SK-N-SH (cell line): ENCODE measurements at regions not wholly inside any gene's neighbourhood (a gene's known extent, or its start where the extent isn't known, plus 50 kb on each side); places are given as distances from the start of the nearest gene placed in this dataset.

Experiments
- CTCF ChIA-PET: fragments of 300-600, 350-600 bp; formaldehyde crosslinking; extraction: SDS; loops from one replicate; lab custom pipeline; 2021; lab: Yijun Ruan, JAX
- POLR2A ChIA-PET: fragments of 350-600 bp; sonication (Branson Sonifier 250); formaldehyde crosslinking; extraction: SDS; loops from one replicate; lab custom pipeline; 2020; ENCODE audit warnings: antibody characterized with exemption, inconsistent platforms; lab: Yijun Ruan, JAX
- DNase-seq: peaks from one replicate; pipeline ENCODE4 v3.0.0; 2012
- H2AFZ ChIP-seq: fragments of 200-600 bp; sonication (generic); 2 replicates; pipeline ENCODE4 v1.8.1; 2016; ENCODE audit warnings: antibody characterized with exemption, mild to moderate bottlenecking, low read depth
- H3F3A ChIP-seq: fragments of 200-600 bp; sonication (generic); replicated peaks from 2 replicates; pipeline ENCODE3; 2016; ENCODE audit warnings: antibody characterized with exemption, mild to moderate bottlenecking; ENCODE audit not compliant: insufficient read depth
- H3K27ac ChIP-seq, 2 experiments: fragments of 200-500 bp in 1 of 2; fragments of 200-600 bp in 1 of 2; sonication (Bioruptor generic) in 1 of 2; sonication (generic), shearing (Covaris generic) in 1 of 2; 2 replicates each; pipeline versions ENCODE4 v1.5.1 to v1.6.1; 2014 to 2016; ENCODE audit warnings: low read depth in 2 of 2, inconsistent platforms in 1 of 2, low read length in 1 of 2, mild to moderate bottlenecking in 1 of 2, mixed read lengths in 1 of 2
- H3K27me3 ChIP-seq: fragments of 200-600 bp; sonication (generic), shearing (Covaris generic); 2 replicates; pipeline ENCODE4 v1.6.1; 2016; ENCODE audit warnings: mixed run types; ENCODE audit not compliant: insufficient read depth
- H3K36me3 ChIP-seq, 2 experiments: fragments of 200-500 bp in 1 of 2; fragments of 200-600 bp in 1 of 2; sonication (Bioruptor generic) in 1 of 2; sonication (generic) in 1 of 2; replicated peaks in 1 of 2; 2 replicates each; pipeline versions ENCODE3 to v1.5.1; 2014 to 2016; ENCODE audit warnings: low read length in 1 of 2, mild to moderate bottlenecking in 1 of 2; ENCODE audit not compliant: insufficient read depth in 2 of 2, control insufficient read depth in 1 of 2
- H3K4me1 ChIP-seq, 2 experiments: fragments of 200-500 bp in 1 of 2; fragments of 200-600 bp in 1 of 2; sonication (Bioruptor generic) in 1 of 2; sonication (generic), shearing (Covaris generic) in 1 of 2; 2 replicates each; pipeline versions ENCODE4 v1.5.1 to v1.6.1; 2014 to 2016; ENCODE audit warnings: low read depth in 1 of 2, low read length in 1 of 2, mixed run types in 1 of 2; ENCODE audit not compliant: insufficient read depth in 2 of 2, control insufficient read depth in 1 of 2
- H3K4me2 ChIP-seq: fragments of 200-600 bp; sonication (generic), shearing (Covaris generic); 2 replicates; pipeline ENCODE4 v1.6.1; 2017; ENCODE audit warnings: mixed run types
- H3K4me3 ChIP-seq, 2 experiments: fragments of 200-500 bp in 1 of 2; fragments of 200-600 bp in 1 of 2; sonication (Bioruptor generic) in 1 of 2; sonication (generic), shearing (Covaris generic) in 1 of 2; 2 replicates each; pipeline versions ENCODE4 v1.5.1 to v1.8.1; 2014 to 2016; ENCODE audit warnings: low read depth in 2 of 2, inconsistent platforms in 1 of 2, low read length in 1 of 2, mild to moderate bottlenecking in 1 of 2, mixed read lengths in 1 of 2, moderate library complexity in 1 of 2
- H3K79me2 ChIP-seq: fragments of 200-600 bp; sonication (generic); 2 replicates; pipeline ENCODE4 v1.8.1; 2017; ENCODE audit warnings: mild to moderate bottlenecking; ENCODE audit not compliant: insufficient read depth
- H3K9ac ChIP-seq: fragments of 200-600 bp; sonication (generic); 2 replicates; pipeline ENCODE4 v1.6.1; 2017; ENCODE audit warnings: mixed run types
- H3K9me2 ChIP-seq: fragments of 200-600 bp; sonication (generic); 2 replicates; pipeline ENCODE4 v1.6.1; 2017; ENCODE audit warnings: mixed run types
- H3K9me3 ChIP-seq: fragments of 200-600 bp; sonication (generic); 2 replicates; pipeline ENCODE4 v1.6.1; 2017; ENCODE audit warnings: mixed run types, mild to moderate bottlenecking, moderate library complexity
- H4K20me1 ChIP-seq: fragments of 200-600 bp; sonication (generic); 2 replicates; pipeline ENCODE4 v1.6.1; 2017; ENCODE audit warnings: mild to moderate bottlenecking, mixed run types; ENCODE audit not compliant: insufficient read depth
- MEF2A ChIP-seq: IDR thresholded peaks from 2 replicates; pipeline ENCODE4 v1.4.0; 2012; ENCODE audit warnings: low read depth, borderline replicate concordance
- YY1 ChIP-seq: IDR thresholded peaks from 2 replicates; pipeline ENCODE4 v1.4.0; 2012; ENCODE audit warnings: low read depth, mild to moderate bottlenecking
- WGBS: methylation state at CpG from one replicate; pipeline ENCODE4 v1.1.6; 2017; ENCODE audit warnings: low lambda C conversion rate; 5-methylcytosine and 5-hydroxymethylcytosine counted together

DNA sequence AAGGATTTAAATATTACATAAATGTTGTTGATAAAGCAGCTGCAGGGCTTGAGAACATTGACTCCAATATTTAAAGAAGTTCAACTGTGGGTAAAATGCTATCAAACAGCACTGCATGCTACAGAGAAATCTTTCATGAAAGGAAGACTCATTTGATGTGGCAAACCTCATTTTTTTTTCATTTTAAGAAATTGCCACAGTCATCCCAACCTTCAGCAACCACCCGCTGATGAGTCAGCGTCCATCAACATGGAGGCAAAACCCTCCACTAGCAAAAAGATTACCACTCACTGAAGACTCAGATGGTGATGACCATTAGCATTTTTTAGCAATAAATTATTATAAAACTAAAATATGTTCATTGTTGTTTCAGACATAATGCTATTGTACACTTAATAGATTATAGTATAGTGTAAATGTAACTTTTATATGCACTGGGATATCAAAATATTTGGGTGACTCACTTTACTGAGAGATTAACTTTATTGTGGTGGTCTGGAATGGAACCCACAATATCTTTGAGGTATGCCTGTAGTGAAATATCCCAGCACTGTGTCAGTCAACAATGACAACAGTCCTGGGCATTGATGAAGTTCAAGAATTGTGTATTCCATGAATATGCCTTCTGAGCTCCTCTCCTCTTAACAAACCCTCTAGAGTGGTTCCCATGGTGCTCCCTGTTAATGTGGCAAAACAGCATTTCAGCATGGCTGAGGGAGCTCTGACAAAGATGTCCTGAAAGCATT is 52.4 kb upstream of the SOX21 start:
- Histone ChIP-seq H3K4me2 (no peak overlapping the region), H2AFZ (no peak overlapping the region), H3K9me2 (no peaks in the 10 kb centered on the region)
- CTCF ChIA-PET, result no interaction called here
- no peak for TF ChIP-seq MEF2A
- no peak for TF ChIP-seq YY1
- TF ChIP-seq, all 33 proteins: peak for 0
- Histone ChIP-seq H3K36me3 (no peaks in the 10 kb centered on the region), H3K27me3 (no peaks in the 10 kb centered on the region), H3K9ac (no peak overlapping the region), H3K4me1 (no peaks in the 10 kb centered on the region), H3K9me3 (no peaks in the 10 kb centered on the region), H3K4me3 (no peak overlapping the region), H3K79me2 (no peaks in the 10 kb centered on the region), H3F3A (no peaks in the 10 kb centered on the region), H3K27ac (no peak overlapping the region), H4K20me1 (no peaks in the 10 kb centered on the region)
- DNase-seq, result no peak
- 81% methylated on average over 2 of the region's 2 CpGs for WGBS
- POLR2A ChIA-PET, result no interaction called here
